OCI-LY7 (cell line): ENCODE measurements at regions not wholly inside any gene's neighbourhood (a gene's known extent, or its start where the extent isn't known, plus 50 kb on each side); places are given as distances from the start of the nearest gene placed in this dataset.

ENCODE experiments used
- CTCF ChIP-seq: fragments of 200-600 bp; sonication (generic); conservative IDR thresholded peaks from 2 replicates; pipeline ENCODE4 v1.5.1; 2014; ENCODE audit warnings: mild to moderate bottlenecking, antibody characterized with exemption, low read length, moderate library complexity, mixed read lengths
- EZH2phosphoT487 ChIP-seq: fragments of 200-600 bp; sonication (generic); IDR thresholded peaks from 2 replicates; pipeline ENCODE4 v1.6.1; 2018; ENCODE audit warnings: low read depth, borderline replicate concordance, mild to moderate bottlenecking, mixed run types, antibody characterized with exemption, low read length, moderate library complexity, mixed read lengths

- peak; percentile 85 for TF ChIP-seq CTCF
- no peak for TF ChIP-seq EZH2phosphoT487
Observed at GRCh38 chr18:33839452-33840211, 261.6 kb downstream of the ASXL3 start.
